Esophagus (tissue), 2 donors: ENCODE measurements at regions not wholly inside any gene's neighbourhood (a gene's known extent, or its start where the extent isn't known, plus 50 kb on each side); places are given as distances from the start of the nearest gene placed in this dataset.

Experiments used
- H3K27ac ChIP-seq, 2 donors: one replicate each; pipeline ENCODE4 v1.5.1; 2013; ENCODE audit warnings: low read depth in 2 of 2, mild to moderate bottlenecking in 2 of 2, inconsistent platforms in 1 of 2, low read length in 1 of 2, moderate library complexity in 1 of 2
- H3K27me3 ChIP-seq, 2 donors: one replicate each; pipeline ENCODE4 v1.6.1; 2013; ENCODE audit warnings: low read length in 2 of 2, control low read depth in 1 of 2, mild to moderate bottlenecking in 1 of 2; ENCODE audit not compliant: insufficient read depth in 2 of 2, control insufficient read depth in 1 of 2
- H3K36me3 ChIP-seq, 2 donors: one replicate each; pipeline ENCODE4 v1.6.1; 2013; ENCODE audit warnings: low read length in 1 of 2; ENCODE audit not compliant: control insufficient read depth in 2 of 2, insufficient read depth in 2 of 2
- H3K4me1 ChIP-seq, 2 donors: one replicate each; pipeline ENCODE4 v1.6.1; 2013; ENCODE audit warnings: low read length in 1 of 2; ENCODE audit not compliant: control insufficient read depth in 2 of 2, insufficient read depth in 2 of 2
- H3K4me3 ChIP-seq, 2 donors: one replicate each; pipeline ENCODE4 v1.5.1; 2013; ENCODE audit warnings: low read length in 2 of 2, mild to moderate bottlenecking in 2 of 2, low read depth in 1 of 2, moderate library complexity in 1 of 2
- H3K9me3 ChIP-seq, 2 donors: one replicate each; pipeline ENCODE4 v1.6.1; 2013; ENCODE audit warnings: mild to moderate bottlenecking in 2 of 2, low read depth in 1 of 2, low read length in 1 of 2, moderate library complexity in 1 of 2; ENCODE audit not compliant: control insufficient read depth in 2 of 2, insufficient read depth in 1 of 2
- WGBS, 2 donors: extraction: QIAGEN DNeasy Blood & Tissue Kit; methylation state at CpG; one replicate each; pipeline ENCODE4 v1.1.7; 2013; 5-methylcytosine and 5-hydroxymethylcytosine counted together
- donor health status: healthy with polysubstance abuse.
- donor health status: Bipolar disorder and iron deficiency.

- no peaks in the 10 kb centered on the region for H3K36me3 ChIP-seq
- H3K27me3 ChIP-seq, result no peaks in the 10 kb centered on the region
- no peak overlapping the region for H3K4me3 ChIP-seq
- 94 to 97% methylated on average over 1 of the region's 1 CpG for WGBS, 2 donors
- no peaks in the 10 kb centered on the region for H3K4me1 ChIP-seq
- H3K27ac ChIP-seq, result no peak overlapping the region
- H3K9me3 ChIP-seq, result peaks cover 0 to 2% of the 10 kb centered on the region in 2 donors
Observed at GRCh38 chr1:14100444-14100843, 400.5 kb downstream of the PRDM2 start.

GRCh38 chr1:14100919-14101318 is 400.9 kb downstream of the PRDM2 start:
- 87 to 91% methylated on average over 9 of the region's 9 CpGs for WGBS, 2 donors
- no peak overlapping the region for H3K4me3 ChIP-seq

GRCh38 chr1:14102180-14102579 is 402.2 kb downstream of the PRDM2 start:
- no peaks in the 10 kb centered on the region for H3K36me3 ChIP-seq
- WGBS, 2 donors, result 88 to 90% methylated on average over 9 of the region's 9 CpGs

More at GRCh38 chr1:14100919-14101318, 400.9 kb downstream of the PRDM2 start:
- H3K27me3 ChIP-seq, result no peaks in the 10 kb centered on the region
- H3K36me3 ChIP-seq, result no peaks in the 10 kb centered on the region
- H3K27ac ChIP-seq, result no peak overlapping the region
- H3K4me1 ChIP-seq, result no peaks in the 10 kb centered on the region
- H3K9me3 ChIP-seq, result peaks cover 0 to 2% of the 10 kb centered on the region in 2 donors

GRCh38 chr1:14103878-14104430 is 404.0 kb downstream of the PRDM2 start:
- WGBS, 2 donors, result 85 to 89% methylated on average over 7 of the region's 7 CpGs
- Histone ChIP-seq H3K27ac (no peak overlapping the region), H3K36me3 (no peaks in the 10 kb centered on the region), H3K4me3 (no peak overlapping the region), H3K9me3 (no peaks in the 10 kb centered on the region), H3K4me1 (no peaks in the 10 kb centered on the region), H3K27me3 (no peaks in the 10 kb centered on the region)

More at GRCh38 chr1:14102180-14102579, 402.2 kb downstream of the PRDM2 start:
- H3K4me1 ChIP-seq, result no peaks in the 10 kb centered on the region
- H3K4me3 ChIP-seq, result no peak overlapping the region
- H3K27me3 ChIP-seq, result no peaks in the 10 kb centered on the region
- peaks cover 0 to 1% of the 10 kb centered on the region in 2 donors for H3K9me3 ChIP-seq
- no peak overlapping the region for H3K27ac ChIP-seq

- 75 to 79% methylated on average over 2 of the region's 2 CpGs for WGBS, 2 donors
- Histone ChIP-seq H3K27ac (no peak overlapping the region), H3K4me1 (no peaks in the 10 kb centered on the region), H3K27me3 (no peaks in the 10 kb centered on the region), H3K9me3 (no peaks in the 10 kb centered on the region), H3K4me3 (no peak overlapping the region), H3K36me3 (no peaks in the 10 kb centered on the region)
Observed at GRCh38 chr1:14106126-14106525, 406.1 kb downstream of the PRDM2 start.

- Histone ChIP-seq H3K36me3 (no peaks in the 10 kb centered on the region), H3K4me1 (no peaks in the 10 kb centered on the region), H3K4me3 (no peak overlapping the region), H3K9me3 (no peaks in the 10 kb centered on the region), H3K27ac (no peak overlapping the region), H3K27me3 (no peaks in the 10 kb centered on the region)
- 80 to 82% methylated on average over 4 of the region's 4 CpGs for WGBS, 2 donors
Observed at GRCh38 chr1:14106679-14107313, 406.8 kb downstream of the PRDM2 start.

GRCh38 chr1:14108356-14109275 is 408.6 kb downstream of the PRDM2 start:
- Histone ChIP-seq H3K36me3 (no peaks in the 10 kb centered on the region), H3K27ac (no peak overlapping the region), H3K27me3 (no peaks in the 10 kb centered on the region), H3K4me1 (peaks cover 0 to 2% of the 10 kb centered on the region in 2 donors), H3K4me3 (no peak overlapping the region), H3K9me3 (no peaks in the 10 kb centered on the region)
- 44 to 47% methylated on average over 14 of the region's 14 CpGs for WGBS, 2 donors

- no peak overlapping the region for H3K27ac ChIP-seq
- WGBS, 2 donors, result 84 to 85% methylated on average over 1 of the region's 1 CpG
Observed at GRCh38 chr1:14109276-14109635, 409.3 kb downstream of the PRDM2 start.

GRCh38 chr1:14110040-14110439 is 410.1 kb downstream of the PRDM2 start:
- H3K4me1 ChIP-seq, result peaks cover 0 to 3% of the 10 kb centered on the region in 2 donors
- no peaks in the 10 kb centered on the region for H3K27me3 ChIP-seq
- H3K4me3 ChIP-seq, result no peak overlapping the region
- no peaks in the 10 kb centered on the region for H3K9me3 ChIP-seq
- 60% methylated on average over 2 of the region's 2 CpGs for WGBS, 2 donors
- no peaks in the 10 kb centered on the region for H3K36me3 ChIP-seq
- no peak overlapping the region for H3K27ac ChIP-seq

More at GRCh38 chr1:14109276-14109635, 409.3 kb downstream of the PRDM2 start:
- peaks cover 0 to 3% of the 10 kb centered on the region in 2 donors for H3K4me1 ChIP-seq
- H3K27me3 ChIP-seq, result no peaks in the 10 kb centered on the region
- no peaks in the 10 kb centered on the region for H3K36me3 ChIP-seq
- no peak overlapping the region for H3K4me3 ChIP-seq
- no peaks in the 10 kb centered on the region for H3K9me3 ChIP-seq
